GM12878 (cell line): ENCODE measurements at regions not wholly inside any gene's neighbourhood (a gene's known extent, or its start where the extent isn't known, plus 50 kb on each side); places are given as distances from the start of the nearest gene placed in this dataset.

Experiments used
- MTA2 ChIP-seq: fragments of 450-650 bp; IDR thresholded peaks from 2 replicates; pipeline ENCODE4 v1.6.1; 2016; ENCODE audit warnings: low read depth, mild to moderate bottlenecking, moderate library complexity
- ZBTB11 ChIP-seq: fragments of 450-650 bp; formaldehyde crosslinking; IDR thresholded peaks from 2 replicates; pipeline ENCODE4 v1.5.0; 2022; ENCODE audit warnings: mild to moderate bottlenecking, missing genetic modification characterization
- ZNF384 ChIP-seq: IDR thresholded peaks from 2 replicates; pipeline ENCODE4 v1.6.1; 2012; ENCODE audit warnings: low read depth, mild to moderate bottlenecking, low read length, improper control_type of control experiment, borderline replicate concordance
- TF ChIP-seq, protein P1 (sequence below), 3 experiments: IDR thresholded peaks in 2 of 3; conservative IDR thresholded peaks in 1 of 3; 2 replicates each; pipeline ENCODE4 v1.5.1; 2011; ENCODE audit warnings: low read depth in 3 of 3, low read length in 3 of 3, mild to moderate bottlenecking in 3 of 3, control low read depth in 2 of 3, moderate library complexity in 2 of 3, inconsistent platforms in 1 of 3, mixed read lengths in 1 of 3; ENCODE audit not compliant: control insufficient read depth in 2 of 3, insufficient read depth in 1 of 3; ENCODE audit errors: extremely low read depth in 1 of 3

DNA sequence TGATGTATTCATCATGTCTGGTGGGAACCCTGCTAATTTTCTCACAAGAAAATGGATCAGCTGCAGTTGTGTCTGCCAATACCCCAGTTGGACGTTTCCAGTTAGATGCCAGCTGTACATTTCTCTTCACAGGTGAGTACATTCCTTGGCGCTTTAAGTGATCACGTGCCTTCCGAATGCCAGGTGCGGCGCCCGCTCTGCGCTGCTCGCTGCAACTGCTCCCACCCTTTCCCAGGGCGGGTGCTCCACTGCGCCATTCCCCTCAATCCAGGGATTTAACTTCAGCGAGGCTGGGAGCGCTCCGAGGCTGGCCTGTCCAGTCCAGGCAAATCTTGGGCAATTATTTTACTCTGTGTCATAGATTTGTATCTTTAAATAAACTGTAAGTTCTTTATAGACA is 225.0 kb upstream of the RAB6C start:
- TF ChIP-seq MTA2 (no peak), ZNF384 (no peak), ZBTB11 (no peak)
- TF ChIP-seq, protein P1, sequence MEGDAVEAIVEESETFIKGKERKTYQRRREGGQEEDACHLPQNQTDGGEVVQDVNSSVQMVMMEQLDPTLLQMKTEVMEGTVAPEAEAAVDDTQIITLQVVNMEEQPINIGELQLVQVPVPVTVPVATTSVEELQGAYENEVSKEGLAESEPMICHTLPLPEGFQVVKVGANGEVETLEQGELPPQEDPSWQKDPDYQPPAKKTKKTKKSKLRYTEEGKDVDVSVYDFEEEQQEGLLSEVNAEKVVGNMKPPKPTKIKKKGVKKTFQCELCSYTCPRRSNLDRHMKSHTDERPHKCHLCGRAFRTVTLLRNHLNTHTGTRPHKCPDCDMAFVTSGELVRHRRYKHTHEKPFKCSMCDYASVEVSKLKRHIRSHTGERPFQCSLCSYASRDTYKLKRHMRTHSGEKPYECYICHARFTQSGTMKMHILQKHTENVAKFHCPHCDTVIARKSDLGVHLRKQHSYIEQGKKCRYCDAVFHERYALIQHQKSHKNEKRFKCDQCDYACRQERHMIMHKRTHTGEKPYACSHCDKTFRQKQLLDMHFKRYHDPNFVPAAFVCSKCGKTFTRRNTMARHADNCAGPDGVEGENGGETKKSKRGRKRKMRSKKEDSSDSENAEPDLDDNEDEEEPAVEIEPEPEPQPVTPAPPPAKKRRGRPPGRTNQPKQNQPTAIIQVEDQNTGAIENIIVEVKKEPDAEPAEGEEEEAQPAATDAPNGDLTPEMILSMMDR (IDR thresholded peaks at IDR 0.05 in 2 of 3, conservative IDR thresholded peaks at IDR 0.05 in 1 of 3; ENCODE audit: control insufficient read depth in 2 of 3, extremely low read depth in 1 of 3, insufficient read depth in 1 of 3, low read depth in 3 of 3, low read length in 3 of 3) = no peak
